Naive thymus-derived CD4-positive, alpha-beta T cell (primary cell): ENCODE measurements at regions not wholly inside any gene's neighbourhood (a gene's known extent, or its start where the extent isn't known, plus 50 kb on each side); places are given as distances from the start of the nearest gene placed in this dataset.

Experiments
- ATAC-seq: fragments of 150-1000 bp; cut with Tn5 transposase; 2 replicates; pipeline ENCODE4 v1.10.0; 2021; ENCODE audit warnings: mild to moderate bottlenecking, moderate library complexity
- CTCF ChIA-PET: fragments of 350-600 bp; sonication (Branson Sonifier 250); formaldehyde crosslinking; loops from one replicate; lab custom pipeline; 2021; ENCODE audit warnings: antibody characterized with exemption; lab: Charles Lee
- POLR2A ChIA-PET: fragments of 350-600 bp; sonication (Branson Sonifier 250); formaldehyde crosslinking; loops from one replicate; lab custom pipeline; 2021; ENCODE audit warnings: antibody characterized with exemption, inconsistent platforms; lab: Charles Lee
- DNase-seq, 9 donors: peaks; one replicate each; pipeline versions ENCODE4 v3.0.0 to v3.0.0-alpha.2; 2020 to 2022; ENCODE audit warnings: mixed read lengths in 1 of 9
- H3K27ac ChIP-seq: one replicate; pipeline ENCODE4 v1.7.0; 2013; ENCODE audit warnings: mild to moderate bottlenecking, low read depth, low read length, moderate library complexity
- H3K27me3 ChIP-seq, 2 donors: one replicate each; pipeline ENCODE4 v1.7.0; 2013; ENCODE audit warnings: low read length in 2 of 2, mild to moderate bottlenecking in 2 of 2, moderate library complexity in 2 of 2; ENCODE audit not compliant: control insufficient read depth in 2 of 2, insufficient read depth in 2 of 2
- H3K36me3 ChIP-seq, 3 experiments: 1 replicate in 2 of 3; 2 replicates in 1 of 3; pipeline ENCODE4 v1.7.0; 2013; ENCODE audit warnings: low read length in 3 of 3, mild to moderate bottlenecking in 3 of 3, moderate library complexity in 1 of 3; ENCODE audit not compliant: insufficient read depth in 3 of 3, control insufficient read depth in 2 of 3
- H3K4me1 ChIP-seq, 2 donors: one replicate each; pipeline ENCODE4 v1.7.0; 2013; ENCODE audit warnings: low read length in 2 of 2, mild to moderate bottlenecking in 2 of 2, moderate library complexity in 1 of 2; ENCODE audit not compliant: control insufficient read depth in 2 of 2, insufficient read depth in 2 of 2
- H3K4me3 ChIP-seq: 2 replicates; pipeline ENCODE4 v1.7.0; 2013; ENCODE audit warnings: mild to moderate bottlenecking, low read length
- H3K9me3 ChIP-seq, 3 experiments: 1 replicate in 2 of 3; 2 replicates in 1 of 3; pipeline ENCODE4 v1.7.0; 2013; ENCODE audit warnings: low read length in 3 of 3; ENCODE audit not compliant: control insufficient read depth in 2 of 3
- H3K27ac Mint-ChIP-seq, 9 donors: one replicate each; pipeline ENCODE4 v1.8.0; 2020 to 2022; ENCODE audit warnings: mixed read lengths in 9 of 9, mild to moderate bottlenecking in 8 of 9, moderate library complexity in 5 of 9, inconsistent platforms in 2 of 9
- H3K27me3 Mint-ChIP-seq, 5 donors: one replicate each; pipeline ENCODE4 v1.8.0; 2021 to 2022; ENCODE audit warnings: mixed read lengths in 5 of 5, mild to moderate bottlenecking in 1 of 5
- H3K36me3 Mint-ChIP-seq, 5 donors: one replicate each; pipeline ENCODE4 v1.8.0; 2020 to 2022; ENCODE audit warnings: mixed read lengths in 5 of 5, mild to moderate bottlenecking in 3 of 5, inconsistent platforms in 1 of 5
- H3K4me1 Mint-ChIP-seq, 7 donors: one replicate each; pipeline ENCODE4 v1.8.0; 2020 to 2022; ENCODE audit warnings: mixed read lengths in 7 of 7, mild to moderate bottlenecking in 3 of 7, inconsistent platforms in 1 of 7
- H3K4me3 Mint-ChIP-seq, 10 donors: one replicate each; pipeline ENCODE4 v1.8.0; 2020 to 2022; ENCODE audit warnings: mild to moderate bottlenecking in 10 of 10, mixed read lengths in 10 of 10, moderate library complexity in 6 of 10, inconsistent platforms in 2 of 10
- H3K9me3 Mint-ChIP-seq, 11 donors: one replicate each; pipeline ENCODE4 v1.8.0; 2020 to 2022; ENCODE audit warnings: mixed read lengths in 11 of 11, mild to moderate bottlenecking in 4 of 11, inconsistent platforms in 1 of 11, moderate library complexity in 1 of 11
- intact Hi-C, 2 donors: fragments of 100-400 bp; cut with micrococcal nuclease; formaldehyde crosslinking; loops; one replicate each; pipeline ENCODE4 v1.15.1; 2023

- Histone ChIP-seq H3K9me3 (no peaks in the 10 kb centered on the region), H3K27ac (no peak overlapping the region), H3K4me1 (no peaks in the 10 kb centered on the region), H3K27me3 (no peaks in the 10 kb centered on the region), H3K4me3 (no peak overlapping the region), H3K36me3 (no peaks in the 10 kb centered on the region)
- Mint-ChIP-seq H3K27me3 (peaks cover 0 to 20% (median 9%) of the 10 kb centered on the region in 5 donors), H3K36me3 (peaks cover 0 to 7% (median 0%) of the 10 kb centered on the region in 5 donors), H3K4me3 (no peak overlapping the region), H3K4me1 (peaks cover 0 to 17% (median 0%) of the 10 kb centered on the region in 7 donors), H3K27ac (no peak overlapping the region), H3K9me3 (peaks cover 0 to 6% (median 0%) of the 10 kb centered on the region in 11 donors)
- CTCF ChIA-PET: no interaction called here
- intact Hi-C loops: no loop called here
- DNase-seq (no peak), ATAC-seq (no peak)
- POLR2A ChIA-PET: no interaction called here
Measured at GRCh38 chr21:14751602-14752344, 205.7 kb upstream of the SAMSN1 start.

GRCh38 chr21:14751011-14751410 lies 204.9 kb upstream of the SAMSN1 start:
- no peak overlapping the region for H3K27ac Mint-ChIP-seq
- Histone ChIP-seq H3K27me3 (no peaks in the 10 kb centered on the region), H3K9me3 (no peaks in the 10 kb centered on the region), H3K4me3 (no peak overlapping the region), H3K4me1 (no peaks in the 10 kb centered on the region), H3K27ac (no peak overlapping the region), H3K36me3 (no peaks in the 10 kb centered on the region)
- POLR2A ChIA-PET: no interaction called here
- intact Hi-C loops: no loop called here
- CTCF ChIA-PET: no interaction called here
- H3K36me3 Mint-ChIP-seq: peaks cover 0 to 9% (median 0%) of the 10 kb centered on the region in 5 donors
- DNase-seq: no peak
- ATAC-seq: no peak
- peaks cover 0 to 6% (median 0%) of the 10 kb centered on the region in 11 donors for H3K9me3 Mint-ChIP-seq
- H3K27me3 Mint-ChIP-seq: peaks cover 0 to 20% (median 9%) of the 10 kb centered on the region in 5 donors
- H3K4me1 Mint-ChIP-seq: peaks cover 0 to 17% (median 0%) of the 10 kb centered on the region in 7 donors
- no peak overlapping the region for H3K4me3 Mint-ChIP-seq

- Mint-ChIP-seq H3K27ac (no peak overlapping the region), H3K9me3 (peaks cover 0 to 8% (median 0%) of the 10 kb centered on the region in 11 donors), H3K4me3 (no peak overlapping the region), H3K4me1 (peaks cover 0 to 17% (median 0%) of the 10 kb centered on the region in 7 donors), H3K36me3 (peaks cover 0 to 13% (median 0%) of the 10 kb centered on the region in 5 donors), H3K27me3 (peaks cover 0 to 20% (median 9%) of the 10 kb centered on the region in 5 donors)
- CTCF ChIA-PET: no interaction called here
- Histone ChIP-seq H3K27ac (no peak overlapping the region), H3K4me3 (no peak overlapping the region), H3K27me3 (no peaks in the 10 kb centered on the region), H3K9me3 (no peaks in the 10 kb centered on the region), H3K36me3 (no peaks in the 10 kb centered on the region), H3K4me1 (no peaks in the 10 kb centered on the region)
- DNase-seq: no peak
- no peak for ATAC-seq
- POLR2A ChIA-PET: no interaction called here
- intact Hi-C loops: no loop called here
Measured at GRCh38 chr21:14750041-14750440, 203.9 kb upstream of the SAMSN1 start.

- H3K4me1 Mint-ChIP-seq: peaks cover 0 to 11% (median 0%) of the 10 kb centered on the region in 7 donors
- H3K36me3 Mint-ChIP-seq: peaks cover 0 to 14% (median 0%) of the 10 kb centered on the region in 5 donors
- intact Hi-C loops: no loop called here
- Histone ChIP-seq H3K36me3 (no peaks in the 10 kb centered on the region), H3K27me3 (no peaks in the 10 kb centered on the region), H3K4me1 (no peaks in the 10 kb centered on the region), H3K9me3 (no peaks in the 10 kb centered on the region), H3K27ac (no peak overlapping the region), H3K4me3 (no peak overlapping the region)
- H3K9me3 Mint-ChIP-seq: peaks cover 0 to 12% (median 1%) of the 10 kb centered on the region in 11 donors
- CTCF ChIA-PET: interaction anchor here (0.6 to 1.1 kb wide), 2 partner anchors 11 to 438 kb away, joined by 3 read pairs; no protein-coding TSS in a partner anchor
- peaks cover 0 to 20% (median 9%) of the 10 kb centered on the region in 5 donors for H3K27me3 Mint-ChIP-seq
- no peak for ATAC-seq
- no peak overlapping the region for H3K4me3 Mint-ChIP-seq
- POLR2A ChIA-PET: no interaction called here
- DNase-seq: no peak
- no peak overlapping the region for H3K27ac Mint-ChIP-seq
Measured at GRCh38 chr21:14748662-14749061, 202.5 kb upstream of the SAMSN1 start.

- no peak for ATAC-seq
- peaks cover 0 to 16% (median 2%) of the 10 kb centered on the region in 11 donors for H3K9me3 Mint-ChIP-seq
- Histone ChIP-seq H3K27me3 (no peaks in the 10 kb centered on the region), H3K36me3 (no peaks in the 10 kb centered on the region), H3K27ac (no peak overlapping the region), H3K4me1 (no peaks in the 10 kb centered on the region), H3K9me3 (no peaks in the 10 kb centered on the region), H3K4me3 (no peak overlapping the region)
- no peak overlapping the region for H3K4me3 Mint-ChIP-seq
- no peak overlapping the region for H3K27ac Mint-ChIP-seq
- H3K4me1 Mint-ChIP-seq: peaks cover 0 to 3% (median 0%) of the 10 kb centered on the region in 7 donors
- intact Hi-C loops: loop anchor here in 1 of 2 donors (5.0 kb wide), 1 partner anchor 362 kb away; the partner anchor contains the start of gene HSPA13
- peaks cover 0 to 18% (median 0%) of the 10 kb centered on the region in 5 donors for H3K36me3 Mint-ChIP-seq
- no peak for DNase-seq
- CTCF ChIA-PET: no interaction called here
- POLR2A ChIA-PET: no interaction called here
- peaks cover 0 to 12% (median 6%) of the 10 kb centered on the region in 5 donors for H3K27me3 Mint-ChIP-seq
Measured at GRCh38 chr21:14744368-14744767, 198.3 kb upstream of the SAMSN1 start.

- Mint-ChIP-seq H3K4me3 (no peak overlapping the region), H3K27me3 (peaks cover 0 to 5% (median 3%) of the 10 kb centered on the region in 5 donors), H3K9me3 (peaks cover 0 to 17% (median 2%) of the 10 kb centered on the region in 11 donors), H3K27ac (no peak overlapping the region), H3K36me3 (peaks cover 0 to 27% (median 0%) of the 10 kb centered on the region in 5 donors), H3K4me1 (peaks cover 0 to 20% (median 2%) of the 10 kb centered on the region in 7 donors)
- POLR2A ChIA-PET: no interaction called here
- no peak for DNase-seq
- Histone ChIP-seq H3K27me3 (no peaks in the 10 kb centered on the region), H3K9me3 (no peaks in the 10 kb centered on the region), H3K27ac (no peak overlapping the region), H3K4me1 (peaks cover 0 to 6% of the 10 kb centered on the region in 2 donors), H3K4me3 (no peak overlapping the region), H3K36me3 (no peaks in the 10 kb centered on the region)
- CTCF ChIA-PET: no interaction called here
- intact Hi-C loops: loop anchor here in 1 of 2 donors (5.0 kb wide), 1 partner anchor 360 kb away; the partner anchor contains the start of gene HSPA13
- ATAC-seq: no peak
Measured at GRCh38 chr21:14742119-14742518, 196.0 kb upstream of the SAMSN1 start.
